ENCODE measurements at regions not wholly inside any gene's neighbourhood (a gene's known extent, or its start where the extent isn't known, plus 50 kb on each side); places are given as distances from the start of the nearest gene placed in this dataset.

- H3K27me3 ChIP-seq (ENCODE audit: control insufficient read depth in 1 of 2, insufficient read depth in 2 of 2, low read length in 2 of 2) = no peaks in the 10 kb centered on the region
- no peaks in the 10 kb centered on the region for H3K9me3 ChIP-seq (ENCODE audit: control insufficient read depth in 2 of 2, low read length in 2 of 2)
- H3K4me3 ChIP-seq (ENCODE audit: low read length in 2 of 2) = no peak overlapping the region
- no peaks in the 10 kb centered on the region for H3K36me3 ChIP-seq (ENCODE audit: control insufficient read depth in 2 of 2, insufficient read depth in 2 of 2, low read length in 2 of 2)
- no peak overlapping the region for H3K9ac ChIP-seq (ENCODE audit: low read length in 2 of 2)
- no peaks in the 10 kb centered on the region for H3K4me1 ChIP-seq (ENCODE audit: control insufficient read depth, insufficient read depth, low read length)
- H3K27ac ChIP-seq (ENCODE audit: low read length) = no peak overlapping the region
These were observed 73.9 kb downstream of the WNT5A start for GRCh38 chr3:55413236-55413635.

DNA sequence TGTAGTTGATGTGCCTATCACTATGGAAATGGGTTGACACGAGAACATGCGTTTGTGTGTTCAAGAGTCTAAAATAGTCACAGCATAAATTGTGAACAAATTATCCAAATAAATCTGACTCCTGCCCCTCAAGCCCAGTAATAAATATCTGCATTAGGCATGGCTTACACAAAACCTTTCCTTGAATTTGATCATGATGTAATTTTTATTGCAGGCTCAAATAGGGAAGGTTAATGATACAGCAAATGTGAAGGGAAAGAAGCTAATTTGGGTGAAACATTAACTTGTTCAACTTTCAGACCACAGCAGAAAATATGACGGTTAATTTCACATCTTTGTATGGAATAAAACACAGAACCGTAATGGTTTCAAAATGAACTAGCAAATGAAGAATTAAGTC lies 74.6 kb downstream of the WNT5A start:
- Histone ChIP-seq H3K9me3 (ENCODE audit: control insufficient read depth in 2 of 2, low read length in 2 of 2) (no peaks in the 10 kb centered on the region), H3K4me3 (ENCODE audit: low read length in 2 of 2) (no peak overlapping the region), H3K36me3 (ENCODE audit: control insufficient read depth in 2 of 2, insufficient read depth in 2 of 2, low read length in 2 of 2) (no peaks in the 10 kb centered on the region), H3K27me3 (ENCODE audit: control insufficient read depth in 1 of 2, insufficient read depth in 2 of 2, low read length in 2 of 2) (no peaks in the 10 kb centered on the region), H3K4me1 (ENCODE audit: control insufficient read depth, insufficient read depth, low read length) (no peaks in the 10 kb centered on the region), H3K9ac (ENCODE audit: low read length in 2 of 2) (no peak overlapping the region), H3K27ac (ENCODE audit: low read length) (no peak overlapping the region)

- no peaks in the 10 kb centered on the region for H3K27me3 ChIP-seq (ENCODE audit: control insufficient read depth in 1 of 2, insufficient read depth in 2 of 2, low read length in 2 of 2)
- no peak overlapping the region for H3K4me3 ChIP-seq (ENCODE audit: low read length in 2 of 2)
- H3K36me3 ChIP-seq (ENCODE audit: control insufficient read depth in 2 of 2, insufficient read depth in 2 of 2, low read length in 2 of 2) = no peaks in the 10 kb centered on the region
- no peak overlapping the region for H3K9ac ChIP-seq (ENCODE audit: low read length in 2 of 2)
- no peaks in the 10 kb centered on the region for H3K4me1 ChIP-seq (ENCODE audit: control insufficient read depth, insufficient read depth, low read length)
- H3K9me3 ChIP-seq (ENCODE audit: control insufficient read depth in 2 of 2, low read length in 2 of 2) = peaks cover 4 to 6% of the 10 kb centered on the region in 2 donors
- no peak overlapping the region for H3K27ac ChIP-seq (ENCODE audit: low read length)
These were observed 77.3 kb downstream of the WNT5A start for GRCh38 chr3:55409806-55410205.

DNA sequence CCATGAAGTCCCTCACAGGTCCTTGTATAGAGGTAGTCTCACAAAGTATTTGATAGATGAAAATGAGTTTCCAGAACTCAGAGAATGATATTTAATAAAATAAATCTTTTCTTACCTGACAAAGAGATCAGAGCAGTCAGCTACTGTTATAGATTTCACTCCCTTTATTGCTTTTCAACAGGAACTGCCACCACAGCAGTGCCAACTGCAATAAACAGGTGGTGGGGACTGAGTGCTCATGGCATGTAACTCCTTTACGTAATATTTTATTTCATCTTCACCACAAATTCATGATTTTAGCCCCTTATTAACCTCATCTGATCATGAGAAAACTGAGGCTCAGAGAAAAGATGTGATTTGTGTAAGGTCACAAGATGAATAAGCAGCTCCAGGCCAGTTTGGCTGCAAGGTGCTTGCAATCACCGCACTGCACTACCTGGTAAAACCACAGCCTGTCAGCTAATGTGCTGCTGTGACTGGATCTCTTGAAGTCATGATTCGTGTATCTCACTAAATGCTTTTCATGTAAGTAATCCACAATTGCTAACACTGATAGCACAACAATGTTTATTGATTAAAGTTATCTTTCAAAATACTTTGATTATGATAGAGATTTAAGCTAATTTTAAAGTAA lies 78.8 kb downstream of the WNT5A start:
- peaks cover 4 to 6% of the 10 kb centered on the region in 2 donors for H3K9me3 ChIP-seq (ENCODE audit: control insufficient read depth in 2 of 2, low read length in 2 of 2)
- no peak overlapping the region for H3K4me3 ChIP-seq (ENCODE audit: low read length in 2 of 2)
- H3K27me3 ChIP-seq (ENCODE audit: control insufficient read depth in 1 of 2, insufficient read depth in 2 of 2, low read length in 2 of 2) = no peaks in the 10 kb centered on the region
- H3K9ac ChIP-seq (ENCODE audit: low read length in 2 of 2) = no peak overlapping the region
- H3K4me1 ChIP-seq (ENCODE audit: control insufficient read depth, insufficient read depth, low read length) = no peaks in the 10 kb centered on the region
- H3K36me3 ChIP-seq (ENCODE audit: control insufficient read depth in 2 of 2, insufficient read depth in 2 of 2, low read length in 2 of 2) = no peaks in the 10 kb centered on the region
- no peak overlapping the region for H3K27ac ChIP-seq (ENCODE audit: low read length)

DNA sequence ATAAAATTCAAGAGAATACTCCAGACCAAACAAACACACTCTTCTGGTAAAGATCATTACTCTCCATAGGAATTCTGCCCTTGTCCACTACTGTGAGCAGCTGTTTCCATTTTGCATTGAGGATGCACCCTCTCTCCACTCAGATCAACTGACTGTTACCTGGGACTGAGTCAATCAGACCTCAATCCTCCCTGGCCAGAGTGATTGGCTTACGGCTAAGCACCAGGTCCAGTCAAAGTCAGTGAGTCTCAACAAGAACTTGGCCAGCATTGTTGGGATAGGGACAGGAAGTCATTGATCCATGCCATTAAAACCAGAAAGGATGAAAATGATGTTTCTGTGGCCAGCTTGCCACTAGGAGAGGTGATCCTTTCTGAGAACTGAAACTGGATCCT lies 79.7 kb downstream of the WNT5A start:
- no peak overlapping the region for H3K4me3 ChIP-seq (ENCODE audit: low read length in 2 of 2)
- no peaks in the 10 kb centered on the region for H3K4me1 ChIP-seq (ENCODE audit: control insufficient read depth, insufficient read depth, low read length)
- H3K27me3 ChIP-seq (ENCODE audit: control insufficient read depth in 1 of 2, insufficient read depth in 2 of 2, low read length in 2 of 2) = no peaks in the 10 kb centered on the region
- H3K9me3 ChIP-seq (ENCODE audit: control insufficient read depth in 2 of 2, low read length in 2 of 2) = peaks cover 4 to 6% of the 10 kb centered on the region in 2 donors
- no peak overlapping the region for H3K27ac ChIP-seq (ENCODE audit: low read length)
- H3K36me3 ChIP-seq (ENCODE audit: control insufficient read depth in 2 of 2, insufficient read depth in 2 of 2, low read length in 2 of 2) = no peaks in the 10 kb centered on the region
- H3K9ac ChIP-seq (ENCODE audit: low read length in 2 of 2) = no peak overlapping the region

DNA sequence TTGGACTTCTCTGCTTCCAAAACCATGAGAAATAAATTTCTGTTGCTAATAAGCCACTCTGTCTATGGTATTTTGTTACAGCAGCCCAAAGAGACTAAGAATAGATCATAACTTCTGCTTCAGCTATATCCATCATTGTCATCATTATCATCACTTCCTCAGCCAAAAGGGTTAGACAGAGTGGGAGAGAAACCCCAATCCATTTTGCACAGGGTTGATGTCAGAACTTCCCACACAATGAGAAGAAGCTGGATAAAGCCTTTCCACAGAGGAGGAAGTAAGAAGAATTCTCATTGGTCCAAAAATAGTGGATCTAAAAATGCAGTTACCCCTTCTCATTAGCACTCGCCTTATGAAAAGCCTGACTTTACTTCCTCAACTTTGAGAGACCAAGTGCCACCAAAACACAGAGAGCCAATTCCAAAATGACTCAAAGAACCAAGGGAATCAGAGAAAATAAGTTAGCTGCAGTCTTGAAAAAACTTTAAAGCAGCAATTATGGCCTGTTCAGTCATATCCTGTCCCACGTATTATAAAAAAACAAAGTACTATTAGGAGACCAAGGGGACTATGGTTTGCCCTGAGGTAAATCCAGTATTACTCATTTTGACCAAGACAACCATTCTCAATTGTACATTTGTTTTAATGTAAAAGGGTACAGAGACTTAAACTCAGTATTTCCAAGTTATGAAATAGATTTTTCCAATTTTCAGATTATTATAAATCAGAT lies 80.2 kb downstream of the WNT5A start:
- Histone ChIP-seq H3K27ac (ENCODE audit: low read length) (no peak overlapping the region), H3K9ac (ENCODE audit: low read length in 2 of 2) (no peak overlapping the region), H3K36me3 (ENCODE audit: control insufficient read depth in 2 of 2, insufficient read depth in 2 of 2, low read length in 2 of 2) (no peaks in the 10 kb centered on the region), H3K4me3 (ENCODE audit: low read length in 2 of 2) (no peak overlapping the region), H3K9me3 (ENCODE audit: control insufficient read depth in 2 of 2, low read length in 2 of 2) (peaks cover 4 to 6% of the 10 kb centered on the region in 2 donors), H3K27me3 (ENCODE audit: control insufficient read depth in 1 of 2, insufficient read depth in 2 of 2, low read length in 2 of 2) (no peaks in the 10 kb centered on the region), H3K4me1 (ENCODE audit: control insufficient read depth, insufficient read depth, low read length) (no peaks in the 10 kb centered on the region)

GRCh38 chr3:55405436-55405835 lies 81.7 kb downstream of the WNT5A start:
- Histone ChIP-seq H3K36me3 (ENCODE audit: control insufficient read depth in 2 of 2, insufficient read depth in 2 of 2, low read length in 2 of 2) (no peaks in the 10 kb centered on the region), H3K27me3 (ENCODE audit: control insufficient read depth in 1 of 2, insufficient read depth in 2 of 2, low read length in 2 of 2) (no peaks in the 10 kb centered on the region), H3K9me3 (ENCODE audit: control insufficient read depth in 2 of 2, low read length in 2 of 2) (peaks cover 4 to 6% of the 10 kb centered on the region in 2 donors), H3K4me1 (ENCODE audit: control insufficient read depth, insufficient read depth, low read length) (no peaks in the 10 kb centered on the region), H3K9ac (ENCODE audit: low read length in 2 of 2) (no peak overlapping the region), H3K27ac (ENCODE audit: low read length) (no peak overlapping the region), H3K4me3 (ENCODE audit: low read length in 2 of 2) (no peak overlapping the region)

GRCh38 chr3:55402886-55403609 lies 84.1 kb downstream of the WNT5A start:
- H3K4me3 ChIP-seq (ENCODE audit: low read length in 2 of 2) = no peak overlapping the region

DNA sequence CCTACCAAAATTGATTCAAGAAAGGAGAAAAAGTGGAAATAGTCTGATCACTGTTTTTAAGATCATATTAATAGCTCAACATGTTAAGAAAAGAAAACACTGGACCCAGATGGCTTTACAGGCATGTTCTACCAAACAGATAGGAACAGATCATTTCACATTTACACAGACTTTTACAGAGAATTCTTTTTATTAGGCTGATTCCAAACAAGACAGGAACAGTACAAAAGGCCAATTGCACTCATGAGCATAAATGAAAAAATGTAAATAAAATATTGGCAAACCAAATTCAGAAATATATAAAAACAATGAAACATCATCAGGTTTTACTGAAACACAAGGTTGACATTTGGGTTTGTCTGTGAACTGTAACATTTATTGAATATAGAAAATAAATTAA lies 106.5 kb downstream of the WNT5A start:
- H3K36me3 ChIP-seq (ENCODE audit: control insufficient read depth in 2 of 2, insufficient read depth in 2 of 2, low read length in 2 of 2) = no peaks in the 10 kb centered on the region

More at GRCh38 chr3:55402886-55403609, 84.1 kb downstream of the WNT5A start:
- no peaks in the 10 kb centered on the region for H3K27me3 ChIP-seq (ENCODE audit: control insufficient read depth in 1 of 2, insufficient read depth in 2 of 2, low read length in 2 of 2)
- no peak overlapping the region for H3K9ac ChIP-seq (ENCODE audit: low read length in 2 of 2)
- H3K9me3 ChIP-seq (ENCODE audit: control insufficient read depth in 2 of 2, low read length in 2 of 2) = peaks cover 4 to 6% of the 10 kb centered on the region in 2 donors
- no peaks in the 10 kb centered on the region for H3K36me3 ChIP-seq (ENCODE audit: control insufficient read depth in 2 of 2, insufficient read depth in 2 of 2, low read length in 2 of 2)
- no peak overlapping the region for H3K27ac ChIP-seq (ENCODE audit: low read length)
- H3K4me1 ChIP-seq (ENCODE audit: control insufficient read depth, insufficient read depth, low read length) = no peaks in the 10 kb centered on the region

GRCh38 chr3:55376753-55377347 lies 110.3 kb downstream of the WNT5A start:
- Histone ChIP-seq H3K36me3 (ENCODE audit: control insufficient read depth in 2 of 2, insufficient read depth in 2 of 2, low read length in 2 of 2) (no peaks in the 10 kb centered on the region), H3K4me1 (ENCODE audit: control insufficient read depth, insufficient read depth, low read length) (no peaks in the 10 kb centered on the region), H3K9me3 (ENCODE audit: control insufficient read depth in 2 of 2, low read length in 2 of 2) (no peaks in the 10 kb centered on the region), H3K27ac (ENCODE audit: low read length) (no peak overlapping the region), H3K4me3 (ENCODE audit: low read length in 2 of 2) (no peak overlapping the region), H3K27me3 (ENCODE audit: control insufficient read depth in 1 of 2, insufficient read depth in 2 of 2, low read length in 2 of 2) (no peaks in the 10 kb centered on the region), H3K9ac (ENCODE audit: low read length in 2 of 2) (no peak overlapping the region)

More for the DNA sequence above, 106.5 kb downstream of the WNT5A start:
- no peaks in the 10 kb centered on the region for H3K9me3 ChIP-seq (ENCODE audit: control insufficient read depth in 2 of 2, low read length in 2 of 2)
- H3K4me3 ChIP-seq (ENCODE audit: low read length in 2 of 2) = no peak overlapping the region
- H3K27ac ChIP-seq (ENCODE audit: low read length) = no peak overlapping the region
- no peaks in the 10 kb centered on the region for H3K27me3 ChIP-seq (ENCODE audit: control insufficient read depth in 1 of 2, insufficient read depth in 2 of 2, low read length in 2 of 2)
- no peaks in the 10 kb centered on the region for H3K4me1 ChIP-seq (ENCODE audit: control insufficient read depth, insufficient read depth, low read length)
- no peak overlapping the region for H3K9ac ChIP-seq (ENCODE audit: low read length in 2 of 2)

Data from stomach smooth muscle (tissue), 2 donors.